Esophagus squamous epithelium (tissue), 5 donors: ENCODE measurements at regions not wholly inside any gene's neighbourhood (a gene's known extent, or its start where the extent isn't known, plus 50 kb on each side); places are given as distances from the start of the nearest gene placed in this dataset.

Experiments used
- DNase-seq: peaks from one replicate; lab custom pipeline; 2025; lab: John Stamatoyannopoulos, UW
- H3K27ac ChIP-seq, 4 donors: fragments of 200-600 bp; sonication (generic); one replicate each; pipeline ENCODE4 v1.5.1; 2016 to 2019; ENCODE audit warnings: mild to moderate bottlenecking in 1 of 4
- H3K27me3 ChIP-seq, 4 donors: fragments of 200-600 bp; sonication (generic); 1 replicate in 3 of 4; 2 replicates in 1 of 4; pipeline versions ENCODE4 v1.5.1 to v1.6.0; 2017 to 2021; ENCODE audit warnings: antibody characterized with exemption in 1 of 4
- H3K36me3 ChIP-seq, 3 donors: fragments of 200-600 bp; sonication (generic); one replicate each; pipeline ENCODE4 v1.5.1; 2016 to 2019
- H3K4me1 ChIP-seq, 3 donors: fragments of 200-600 bp; sonication (generic); one replicate each; pipeline ENCODE4 v1.5.1; 2017 to 2019
- H3K4me3 ChIP-seq, 4 donors: fragments of 200-600 bp; sonication (generic); 1 replicate in 3 of 4; 2 replicates in 1 of 4; pipeline ENCODE4 v1.5.1; 2016 to 2019; ENCODE audit warnings: mild to moderate bottlenecking in 2 of 4, moderate library complexity in 1 of 4
- H3K9me3 ChIP-seq, 3 donors: fragments of 200-600 bp; sonication (generic); one replicate each; pipeline ENCODE4 v1.5.1; 2016 to 2019
- POLR2A ChIP-seq, 4 donors: fragments of 450-650 bp; IDR thresholded peaks; one replicate each; pipeline ENCODE4 v1.6.1; 2017; ENCODE audit warnings: antibody characterized with exemption in 4 of 4, mild to moderate bottlenecking in 4 of 4, moderate library complexity in 3 of 4
- WGBS, 2 donors: methylation state at CpG; one replicate each; pipeline ENCODE4 v1.1.5; 2018; 5-methylcytosine and 5-hydroxymethylcytosine counted together
- intact Hi-C: fragments of 100-400 bp; cut with DNase I; formaldehyde crosslinking; loops from one replicate; pipeline ENCODE4 v1.15.0; 2022
- TF ChIP-seq, protein P1 (sequence below), 6 experiments: fragments of 450-650 bp in 4 of 6; fragments of 200-600 bp in 2 of 6; sonication (generic) in 2 of 6; IDR thresholded peaks; one replicate each; pipeline ENCODE4 v1.5.1; 2016 to 2019; ENCODE audit warnings: antibody characterized with exemption in 6 of 6, mild to moderate bottlenecking in 4 of 6, moderate library complexity in 4 of 6
- donor health status: DM: yes; HTN: yes; CAD: no.

DNA sequence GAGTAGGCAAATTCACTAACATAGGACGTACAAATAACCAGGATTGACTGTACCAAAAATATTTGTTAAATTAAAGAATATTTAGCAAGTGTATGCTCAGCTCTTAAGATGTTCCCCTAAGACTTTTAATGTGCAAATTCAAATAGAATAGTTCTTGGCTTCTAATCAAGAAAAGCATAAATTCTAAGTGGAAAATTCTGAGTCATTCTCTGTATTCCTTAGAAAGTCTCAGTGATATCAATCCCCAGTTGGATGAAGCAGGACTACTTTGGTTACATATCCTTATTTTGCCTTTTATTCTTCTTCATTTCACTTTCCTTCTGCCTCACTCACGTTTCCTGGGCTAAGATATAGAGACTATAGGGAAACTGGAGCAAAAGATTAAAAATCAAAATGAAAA is 130.2 kb downstream of the IFI44 start:
- H3K4me1 ChIP-seq = no peaks in the 10 kb centered on the region
- H3K4me3 ChIP-seq = no peak overlapping the region
- no peaks in the 10 kb centered on the region for H3K36me3 ChIP-seq
- intact Hi-C loops = no loop called here
- H3K27ac ChIP-seq = no peak overlapping the region
- no peak for TF ChIP-seq POLR2A (IDR thresholded peaks at IDR 0.05)
- TF ChIP-seq, protein P1, sequence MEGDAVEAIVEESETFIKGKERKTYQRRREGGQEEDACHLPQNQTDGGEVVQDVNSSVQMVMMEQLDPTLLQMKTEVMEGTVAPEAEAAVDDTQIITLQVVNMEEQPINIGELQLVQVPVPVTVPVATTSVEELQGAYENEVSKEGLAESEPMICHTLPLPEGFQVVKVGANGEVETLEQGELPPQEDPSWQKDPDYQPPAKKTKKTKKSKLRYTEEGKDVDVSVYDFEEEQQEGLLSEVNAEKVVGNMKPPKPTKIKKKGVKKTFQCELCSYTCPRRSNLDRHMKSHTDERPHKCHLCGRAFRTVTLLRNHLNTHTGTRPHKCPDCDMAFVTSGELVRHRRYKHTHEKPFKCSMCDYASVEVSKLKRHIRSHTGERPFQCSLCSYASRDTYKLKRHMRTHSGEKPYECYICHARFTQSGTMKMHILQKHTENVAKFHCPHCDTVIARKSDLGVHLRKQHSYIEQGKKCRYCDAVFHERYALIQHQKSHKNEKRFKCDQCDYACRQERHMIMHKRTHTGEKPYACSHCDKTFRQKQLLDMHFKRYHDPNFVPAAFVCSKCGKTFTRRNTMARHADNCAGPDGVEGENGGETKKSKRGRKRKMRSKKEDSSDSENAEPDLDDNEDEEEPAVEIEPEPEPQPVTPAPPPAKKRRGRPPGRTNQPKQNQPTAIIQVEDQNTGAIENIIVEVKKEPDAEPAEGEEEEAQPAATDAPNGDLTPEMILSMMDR (IDR thresholded peaks at IDR 0.05) = no peak
- H3K27me3 ChIP-seq = no peaks in the 10 kb centered on the region
- H3K9me3 ChIP-seq = no peaks in the 10 kb centered on the region
- WGBS, 2 donors = 39 to 54% methylated on average over 2 of the region's 2 CpGs
- DNase-seq = no peak

DNA sequence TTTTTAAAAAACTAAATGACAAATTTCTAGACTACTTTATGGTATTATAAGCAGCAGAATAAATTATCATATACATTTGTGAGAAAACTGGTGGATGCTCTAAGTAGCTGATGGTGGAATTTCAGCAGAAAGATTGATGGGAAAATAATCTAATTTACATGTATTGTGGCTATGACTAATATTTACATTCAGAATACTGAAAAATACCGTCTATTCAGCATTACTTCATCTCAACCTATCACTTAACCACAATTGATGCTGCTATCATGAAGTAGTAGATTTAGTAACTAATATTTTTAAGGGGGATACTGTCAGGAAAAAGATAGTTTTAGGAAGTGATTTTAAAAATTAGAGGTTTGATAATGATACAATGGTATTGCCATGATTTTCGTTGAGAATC is 137.9 kb downstream of the IFI44 start:
- H3K4me3 ChIP-seq = no peak overlapping the region
- H3K27me3 ChIP-seq = no peaks in the 10 kb centered on the region
- intact Hi-C loops = no loop called here
- TF ChIP-seq POLR2A (IDR thresholded peaks at IDR 0.05) = no peak
- TF ChIP-seq, protein P1 (IDR thresholded peaks at IDR 0.05) = no peak
- H3K36me3 ChIP-seq = no peaks in the 10 kb centered on the region
- no peak overlapping the region for H3K27ac ChIP-seq
- WGBS, 2 donors = 26 to 40% methylated on average over 2 of the region's 2 CpGs
- H3K9me3 ChIP-seq = no peaks in the 10 kb centered on the region
- DNase-seq = no peak
- H3K4me1 ChIP-seq = no peaks in the 10 kb centered on the region

DNA sequence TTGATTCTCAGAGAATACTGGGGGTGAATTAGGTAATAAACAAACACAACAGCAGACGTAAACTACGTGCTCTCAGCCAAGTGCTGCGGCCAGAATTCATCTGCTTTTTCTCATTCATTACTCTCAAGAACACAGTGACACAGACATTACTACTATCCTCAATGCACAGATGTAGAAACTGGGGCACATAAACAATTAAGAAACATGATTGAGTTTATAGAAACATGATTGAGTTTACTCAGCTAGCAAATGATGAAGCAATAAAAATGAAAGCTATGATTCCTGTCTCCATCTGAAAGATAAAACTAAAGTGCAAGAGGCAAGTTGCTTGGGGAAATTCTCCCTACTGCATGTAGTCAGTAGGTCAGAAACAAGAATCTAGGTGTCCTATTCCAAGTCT is 140.5 kb downstream of the IFI44 start:
- no peak for DNase-seq
- Histone ChIP-seq H3K9me3 (no peaks in the 10 kb centered on the region), H3K27me3 (no peaks in the 10 kb centered on the region), H3K36me3 (no peaks in the 10 kb centered on the region), H3K4me3 (no peak overlapping the region), H3K4me1 (no peaks in the 10 kb centered on the region), H3K27ac (no peak overlapping the region)
- intact Hi-C loops = no loop called here
- no peak for TF ChIP-seq POLR2A (IDR thresholded peaks at IDR 0.05)
- TF ChIP-seq, protein P1 (IDR thresholded peaks at IDR 0.05) = no peak
- WGBS, 2 donors = 71 to 84% methylated on average over 3 of the region's 3 CpGs

DNA sequence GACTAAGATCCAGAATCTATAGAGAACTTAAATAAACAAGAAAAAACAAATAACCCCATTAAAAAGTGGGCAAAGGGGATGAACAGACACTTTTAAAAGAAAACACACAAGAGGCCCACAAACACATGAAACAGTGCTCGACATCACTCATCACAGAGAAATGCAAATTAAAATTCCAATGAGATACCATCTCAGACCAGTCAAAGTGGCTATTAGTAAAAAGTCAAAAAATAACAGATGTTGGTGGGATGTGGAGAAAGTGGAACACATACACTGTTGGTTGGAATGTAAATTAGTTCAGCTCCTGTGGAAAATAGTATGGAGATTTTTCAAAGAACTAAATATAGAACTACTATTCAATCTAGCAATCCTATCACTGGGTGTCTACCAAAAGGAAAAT is 143.1 kb downstream of the IFI44 start:
- WGBS, 2 donors = 56 to 76% methylated on average over 1 of the region's 1 CpG
- no peak overlapping the region for H3K4me3 ChIP-seq
- no peaks in the 10 kb centered on the region for H3K36me3 ChIP-seq
- H3K9me3 ChIP-seq = no peaks in the 10 kb centered on the region
- TF ChIP-seq, protein P1 (IDR thresholded peaks at IDR 0.05) = no peak
- no peak for TF ChIP-seq POLR2A (IDR thresholded peaks at IDR 0.05)
- no peak overlapping the region for H3K27ac ChIP-seq
- DNase-seq = no peak
- no peaks in the 10 kb centered on the region for H3K4me1 ChIP-seq
- intact Hi-C loops = no loop called here
- no peaks in the 10 kb centered on the region for H3K27me3 ChIP-seq

DNA sequence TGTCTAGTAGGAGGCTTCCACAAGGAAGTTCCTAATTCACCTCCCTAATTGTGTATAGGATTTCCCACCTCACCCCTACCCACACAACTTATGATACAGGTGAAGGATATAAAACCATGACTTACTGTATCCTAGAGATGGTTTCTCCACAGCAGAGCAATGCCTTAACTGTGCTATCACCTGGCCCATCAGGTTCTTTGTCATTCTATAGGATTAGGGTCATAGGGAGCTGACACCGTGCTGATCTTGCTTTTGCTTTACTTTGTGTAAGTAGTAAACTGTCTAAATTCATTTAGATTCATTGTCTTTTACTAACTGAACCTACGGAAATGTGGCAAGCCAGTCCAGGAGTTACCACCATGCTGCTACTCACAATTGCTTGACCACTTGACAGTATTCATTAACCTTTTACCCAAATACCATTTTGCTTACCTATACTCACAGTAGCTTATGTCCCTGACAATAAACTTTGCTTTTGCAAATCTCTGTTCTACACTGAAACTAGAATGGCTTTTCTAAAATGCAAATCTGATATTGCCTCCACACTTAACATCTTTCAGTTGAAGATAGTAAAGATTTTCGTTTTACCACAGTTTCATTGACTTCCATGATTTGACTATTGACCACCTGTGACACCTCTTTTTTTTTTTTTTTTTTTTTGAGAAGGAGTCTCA is 147.6 kb downstream of the IFI44 start:
- H3K27ac ChIP-seq = no peak overlapping the region
- H3K27me3 ChIP-seq = no peaks in the 10 kb centered on the region
- no peaks in the 10 kb centered on the region for H3K36me3 ChIP-seq
- no peaks in the 10 kb centered on the region for H3K4me1 ChIP-seq
- no peak overlapping the region for H3K4me3 ChIP-seq
- TF ChIP-seq POLR2A (IDR thresholded peaks at IDR 0.05) = no peak
- TF ChIP-seq, protein P1 (IDR thresholded peaks at IDR 0.05) = no peak
- WGBS, 2 donors = 38 to 48% methylated on average over 3 of the region's 3 CpGs
- intact Hi-C loops = no loop called here
- no peaks in the 10 kb centered on the region for H3K9me3 ChIP-seq
- no peak for DNase-seq
